ENCODE measurements at regions not wholly inside any gene's neighbourhood (a gene's known extent, or its start where the extent isn't known, plus 50 kb on each side); places are given as distances from the start of the nearest gene placed in this dataset.

DNA sequence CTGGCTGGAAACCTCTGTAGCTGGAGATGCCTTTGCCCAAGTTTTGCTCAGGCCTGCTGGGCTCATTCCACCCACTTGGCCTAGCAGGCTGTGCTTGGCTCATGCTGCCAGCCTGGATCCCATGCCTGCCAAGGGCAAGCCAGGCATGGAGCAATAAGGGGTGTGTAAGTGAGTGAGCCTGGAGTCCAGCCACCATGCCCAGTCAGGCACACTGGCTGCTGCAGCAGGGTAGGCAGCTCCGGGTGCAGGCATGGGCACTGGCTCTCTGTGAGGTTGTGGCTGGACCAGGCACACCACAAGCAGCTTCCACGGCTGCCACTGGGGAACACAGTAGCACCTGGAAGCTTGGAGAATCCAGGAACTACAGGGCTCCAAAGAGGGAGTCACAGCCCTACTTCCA lies 147.7 kb upstream of the HS6ST1 start:
- H3K36me3 ChIP-seq (ENCODE audit: low read depth), result no peaks in the 10 kb centered on the region
- H3K4me1 ChIP-seq (ENCODE audit: insufficient read depth, poor library complexity, severe bottlenecking), result no peaks in the 10 kb centered on the region
- H3K4me3 ChIP-seq (ENCODE audit: severe bottlenecking), result no peak overlapping the region
- H3K27me3 ChIP-seq (ENCODE audit: insufficient read depth, poor library complexity, severe bottlenecking), result no peaks in the 10 kb centered on the region
- peaks cover 4% of the 10 kb centered on the region for H3K9me3 ChIP-seq (ENCODE audit: severe bottlenecking)
- DNase-seq (ENCODE audit: low spot score) (no peak), ATAC-seq (ENCODE audit: low read depth) (no peak)
- no peak overlapping the region for H3K27ac ChIP-seq (ENCODE audit: poor library complexity, severe bottlenecking)
- TF ChIP-seq, protein P1, sequence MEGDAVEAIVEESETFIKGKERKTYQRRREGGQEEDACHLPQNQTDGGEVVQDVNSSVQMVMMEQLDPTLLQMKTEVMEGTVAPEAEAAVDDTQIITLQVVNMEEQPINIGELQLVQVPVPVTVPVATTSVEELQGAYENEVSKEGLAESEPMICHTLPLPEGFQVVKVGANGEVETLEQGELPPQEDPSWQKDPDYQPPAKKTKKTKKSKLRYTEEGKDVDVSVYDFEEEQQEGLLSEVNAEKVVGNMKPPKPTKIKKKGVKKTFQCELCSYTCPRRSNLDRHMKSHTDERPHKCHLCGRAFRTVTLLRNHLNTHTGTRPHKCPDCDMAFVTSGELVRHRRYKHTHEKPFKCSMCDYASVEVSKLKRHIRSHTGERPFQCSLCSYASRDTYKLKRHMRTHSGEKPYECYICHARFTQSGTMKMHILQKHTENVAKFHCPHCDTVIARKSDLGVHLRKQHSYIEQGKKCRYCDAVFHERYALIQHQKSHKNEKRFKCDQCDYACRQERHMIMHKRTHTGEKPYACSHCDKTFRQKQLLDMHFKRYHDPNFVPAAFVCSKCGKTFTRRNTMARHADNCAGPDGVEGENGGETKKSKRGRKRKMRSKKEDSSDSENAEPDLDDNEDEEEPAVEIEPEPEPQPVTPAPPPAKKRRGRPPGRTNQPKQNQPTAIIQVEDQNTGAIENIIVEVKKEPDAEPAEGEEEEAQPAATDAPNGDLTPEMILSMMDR (IDR thresholded peaks at IDR 0.05; ENCODE audit: poor library complexity, severe bottlenecking), result no peak

- ATAC-seq (ENCODE audit: low read depth), result no peak
- DNase-seq (ENCODE audit: low spot score), result no peak
- no peaks in the 10 kb centered on the region for H3K36me3 ChIP-seq (ENCODE audit: low read depth)
These were observed 148.1 kb upstream of the HS6ST1 start for GRCh38 chr2:128466776-128467175.

GRCh38 chr2:128467321-128467969 lies 148.8 kb upstream of the HS6ST1 start:
- DNase-seq (ENCODE audit: low spot score) (no peak), ATAC-seq (ENCODE audit: low read depth) (no peak)
- no peaks in the 10 kb centered on the region for H3K27me3 ChIP-seq (ENCODE audit: insufficient read depth, poor library complexity, severe bottlenecking)
- no peaks in the 10 kb centered on the region for H3K36me3 ChIP-seq (ENCODE audit: low read depth)
- H3K4me1 ChIP-seq (ENCODE audit: insufficient read depth, poor library complexity, severe bottlenecking), result no peaks in the 10 kb centered on the region
- H3K4me3 ChIP-seq (ENCODE audit: severe bottlenecking), result no peak overlapping the region
- peaks cover 4% of the 10 kb centered on the region for H3K9me3 ChIP-seq (ENCODE audit: severe bottlenecking)
- TF ChIP-seq, protein P1 (IDR thresholded peaks at IDR 0.05; ENCODE audit: poor library complexity, severe bottlenecking), result no peak
- H3K27ac ChIP-seq (ENCODE audit: poor library complexity, severe bottlenecking), result no peak overlapping the region

More at GRCh38 chr2:128466776-128467175, 148.1 kb upstream of the HS6ST1 start:
- Histone ChIP-seq H3K27ac (ENCODE audit: poor library complexity, severe bottlenecking) (no peak overlapping the region), H3K27me3 (ENCODE audit: insufficient read depth, poor library complexity, severe bottlenecking) (no peaks in the 10 kb centered on the region), H3K4me3 (ENCODE audit: severe bottlenecking) (no peak overlapping the region), H3K9me3 (ENCODE audit: severe bottlenecking) (peaks cover 4% of the 10 kb centered on the region), H3K4me1 (ENCODE audit: insufficient read depth, poor library complexity, severe bottlenecking) (no peaks in the 10 kb centered on the region)
- TF ChIP-seq, protein P1 (IDR thresholded peaks at IDR 0.05; ENCODE audit: poor library complexity, severe bottlenecking), result no peak

- no peak for DNase-seq (ENCODE audit: low spot score)
- no peaks in the 10 kb centered on the region for H3K27me3 ChIP-seq (ENCODE audit: insufficient read depth, poor library complexity, severe bottlenecking)
- no peak overlapping the region for H3K27ac ChIP-seq (ENCODE audit: poor library complexity, severe bottlenecking)
- H3K9me3 ChIP-seq (ENCODE audit: severe bottlenecking), result peaks cover 4% of the 10 kb centered on the region
- no peak for ATAC-seq (ENCODE audit: low read depth)
- no peaks in the 10 kb centered on the region for H3K36me3 ChIP-seq (ENCODE audit: low read depth)
- no peak overlapping the region for H3K4me3 ChIP-seq (ENCODE audit: severe bottlenecking)
- TF ChIP-seq, protein P1 (IDR thresholded peaks at IDR 0.05; ENCODE audit: poor library complexity, severe bottlenecking), result no peak
- H3K4me1 ChIP-seq (ENCODE audit: insufficient read depth, poor library complexity, severe bottlenecking), result no peaks in the 10 kb centered on the region
These were observed 149.7 kb upstream of the HS6ST1 start for GRCh38 chr2:128468186-128468920.

DNA sequence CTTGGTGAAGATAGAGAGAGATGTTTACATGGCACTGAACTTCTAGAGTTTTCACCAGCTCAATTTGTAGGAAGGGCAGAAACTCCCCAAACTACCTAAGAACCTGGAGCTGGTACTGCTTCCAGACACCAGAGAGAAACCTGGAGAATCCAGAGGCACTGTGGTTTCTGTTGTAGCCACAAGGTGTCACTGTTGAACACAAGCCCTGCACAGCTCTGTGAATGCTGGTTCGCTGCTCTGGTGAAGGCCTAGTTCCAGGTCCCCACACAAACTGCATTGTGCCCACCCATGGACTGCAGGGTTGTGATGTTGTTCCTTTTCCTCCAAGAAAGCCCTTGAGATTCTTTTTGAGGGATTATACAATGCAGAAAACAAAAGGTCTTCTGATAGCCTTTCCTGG lies 150.5 kb upstream of the HS6ST1 start:
- Histone ChIP-seq H3K36me3 (ENCODE audit: low read depth) (no peaks in the 10 kb centered on the region), H3K4me1 (ENCODE audit: insufficient read depth, poor library complexity, severe bottlenecking) (no peaks in the 10 kb centered on the region), H3K9me3 (ENCODE audit: severe bottlenecking) (peaks cover 4% of the 10 kb centered on the region), H3K27ac (ENCODE audit: poor library complexity, severe bottlenecking) (no peak overlapping the region), H3K27me3 (ENCODE audit: insufficient read depth, poor library complexity, severe bottlenecking) (no peaks in the 10 kb centered on the region), H3K4me3 (ENCODE audit: severe bottlenecking) (no peak overlapping the region)
- ATAC-seq (ENCODE audit: low read depth), result no peak
- DNase-seq (ENCODE audit: low spot score), result no peak
- TF ChIP-seq, protein P1 (IDR thresholded peaks at IDR 0.05; ENCODE audit: poor library complexity, severe bottlenecking), result no peak
